GM13976 (cell line): ENCODE measurements at regions not wholly inside any gene's neighbourhood (a gene's known extent, or its start where the extent isn't known, plus 50 kb on each side); places are given as distances from the start of the nearest gene placed in this dataset.

Experiments used
- DNase-seq: peaks from one replicate; pipeline ENCODE4 v3.0.0; 2012; ENCODE audit warnings: low spot score
- in situ Hi-C: fragments of 300-500 bp; cut with MboI; formaldehyde crosslinking; loops from one replicate; pipeline ENCODE4 v1.12.0; 2022; ENCODE audit warnings: low sequenced_read_pairs, mixed read lengths, inconsistent platforms; ENCODE audit not compliant: unreplicated experiment
- TF ChIP-seq, protein P1 (sequence below): IDR thresholded peaks from 2 replicates; pipeline ENCODE4 v1.5.1; 2012; ENCODE audit warnings: borderline replicate concordance, mild to moderate bottlenecking; ENCODE audit not compliant: insufficient read depth; ENCODE audit errors: extremely low read depth, missing control alignments, control extremely low read depth

DNA sequence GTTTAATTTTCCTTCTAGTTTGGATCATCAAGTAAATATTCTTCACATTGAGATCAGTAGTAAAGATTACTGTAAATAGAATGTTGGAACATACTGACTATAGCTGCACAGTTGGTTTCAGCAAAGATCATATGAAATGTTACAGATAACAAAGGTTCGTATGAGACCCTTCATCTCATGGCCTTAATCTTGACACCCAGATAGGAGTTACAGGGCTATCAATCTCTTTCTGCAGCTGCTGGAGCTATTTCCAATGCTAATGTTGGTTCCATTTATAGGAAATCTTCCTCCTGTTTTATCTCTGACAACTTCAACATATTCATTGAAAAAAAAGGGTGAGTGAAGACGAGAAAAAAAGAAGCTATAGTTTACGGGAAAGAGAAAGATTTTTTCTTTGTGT lies 495.6 kb downstream of the JRKL start:
- DNase-seq: no peak
- TF ChIP-seq, protein P1, sequence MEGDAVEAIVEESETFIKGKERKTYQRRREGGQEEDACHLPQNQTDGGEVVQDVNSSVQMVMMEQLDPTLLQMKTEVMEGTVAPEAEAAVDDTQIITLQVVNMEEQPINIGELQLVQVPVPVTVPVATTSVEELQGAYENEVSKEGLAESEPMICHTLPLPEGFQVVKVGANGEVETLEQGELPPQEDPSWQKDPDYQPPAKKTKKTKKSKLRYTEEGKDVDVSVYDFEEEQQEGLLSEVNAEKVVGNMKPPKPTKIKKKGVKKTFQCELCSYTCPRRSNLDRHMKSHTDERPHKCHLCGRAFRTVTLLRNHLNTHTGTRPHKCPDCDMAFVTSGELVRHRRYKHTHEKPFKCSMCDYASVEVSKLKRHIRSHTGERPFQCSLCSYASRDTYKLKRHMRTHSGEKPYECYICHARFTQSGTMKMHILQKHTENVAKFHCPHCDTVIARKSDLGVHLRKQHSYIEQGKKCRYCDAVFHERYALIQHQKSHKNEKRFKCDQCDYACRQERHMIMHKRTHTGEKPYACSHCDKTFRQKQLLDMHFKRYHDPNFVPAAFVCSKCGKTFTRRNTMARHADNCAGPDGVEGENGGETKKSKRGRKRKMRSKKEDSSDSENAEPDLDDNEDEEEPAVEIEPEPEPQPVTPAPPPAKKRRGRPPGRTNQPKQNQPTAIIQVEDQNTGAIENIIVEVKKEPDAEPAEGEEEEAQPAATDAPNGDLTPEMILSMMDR: no peak
- in situ Hi-C loops: no loop called here

DNA sequence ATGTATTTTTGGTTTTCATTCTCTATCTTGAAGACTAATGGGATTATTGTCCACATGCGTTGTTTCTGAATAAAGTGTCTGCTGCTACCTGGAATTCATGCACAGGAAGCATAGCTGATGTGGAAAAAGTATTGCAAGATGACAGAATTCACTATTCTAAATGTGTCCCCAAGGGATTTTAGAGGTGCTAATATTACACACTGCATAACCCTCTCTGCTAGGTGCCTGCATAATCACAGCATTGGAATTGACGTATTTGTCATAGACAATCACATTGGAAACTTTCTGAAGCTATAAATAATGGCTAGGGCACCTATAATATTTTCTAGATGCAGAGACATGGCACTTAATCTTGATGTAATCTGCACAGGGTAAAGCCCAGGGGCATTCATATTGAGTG lies 496.1 kb downstream of the JRKL start:
- no peak for DNase-seq
- in situ Hi-C loops: no loop called here
- TF ChIP-seq, protein P1: no peak

DNA sequence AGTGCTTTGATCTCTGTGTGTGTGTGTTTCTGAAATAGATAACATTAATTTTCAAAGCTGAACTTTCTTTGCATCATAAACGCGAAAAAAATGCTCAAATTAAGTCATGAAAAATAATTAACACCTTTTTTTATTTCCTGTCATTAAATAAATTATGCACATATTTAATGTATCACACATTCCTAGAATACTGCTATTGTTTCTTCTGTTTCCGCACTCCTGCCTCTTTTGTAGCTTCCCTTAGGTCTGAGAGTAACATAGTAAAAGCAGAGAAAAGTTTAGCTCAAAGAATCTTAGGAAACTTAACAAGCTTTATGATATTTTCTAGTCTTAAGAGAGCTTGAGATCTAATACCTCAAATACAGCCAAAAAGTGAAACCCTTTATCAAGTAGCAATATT lies 504.2 kb downstream of the JRKL start:
- in situ Hi-C loops: no loop called here
- no peak for DNase-seq
- TF ChIP-seq, protein P1: no peak

DNA sequence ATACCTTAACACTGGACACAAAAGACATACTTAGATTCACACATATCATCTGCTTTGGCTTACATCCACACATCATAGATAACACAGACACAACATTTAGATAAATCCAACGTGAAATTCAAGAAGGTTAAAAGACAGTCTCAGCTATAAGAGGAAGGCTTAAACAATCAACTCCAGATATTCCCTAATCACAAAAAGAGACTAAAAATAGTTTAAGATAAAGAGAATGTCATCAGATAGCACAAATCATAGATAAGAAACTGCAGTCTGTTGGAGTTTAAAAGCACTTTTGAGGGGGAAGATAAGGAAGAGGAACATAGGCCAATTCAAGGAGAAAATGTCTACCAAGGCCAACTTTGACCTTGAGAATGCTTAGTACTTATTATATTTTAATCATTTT lies 504.8 kb downstream of the JRKL start:
- in situ Hi-C loops: no loop called here
- TF ChIP-seq, protein P1: no peak
- DNase-seq: no peak

DNA sequence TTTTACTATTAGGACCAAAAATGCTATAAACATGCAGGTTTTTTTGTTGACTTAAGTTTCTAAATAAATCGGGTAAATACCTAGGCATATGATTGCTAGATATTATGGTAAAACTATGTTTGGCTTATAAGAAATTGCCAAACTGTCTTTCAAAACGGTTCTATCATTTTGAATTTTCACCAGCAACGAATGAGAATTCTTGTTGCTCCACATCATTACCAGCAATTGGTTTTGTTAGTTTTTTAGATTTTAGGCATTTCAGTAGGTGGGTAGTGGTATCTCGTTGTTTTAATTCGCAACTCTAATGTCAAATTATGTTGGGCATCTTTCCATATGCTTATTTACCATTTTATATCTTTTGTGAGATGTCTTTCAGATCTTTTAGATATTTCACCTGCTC lies 510.2 kb downstream of the JRKL start:
- in situ Hi-C loops: no loop called here
- no peak for DNase-seq
- TF ChIP-seq, protein P1: no peak

DNA sequence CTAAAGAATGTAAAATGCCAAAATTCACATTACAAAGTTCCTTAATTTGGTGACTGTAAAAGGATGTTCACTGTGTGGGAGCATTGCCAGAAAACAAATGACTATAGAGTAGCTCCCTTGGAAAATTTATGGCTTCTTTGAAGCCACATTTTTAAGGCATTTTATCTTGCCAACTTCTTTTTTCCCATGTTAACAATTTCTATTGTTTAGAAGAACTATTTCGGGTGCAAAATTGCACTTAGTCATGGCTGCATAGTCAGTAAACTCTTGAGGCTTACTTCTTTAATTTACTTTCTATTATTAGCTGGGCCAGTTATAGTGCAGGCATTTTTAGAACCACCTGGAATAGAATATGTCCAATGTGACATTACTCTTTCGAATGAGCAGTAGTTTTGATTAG lies 515.3 kb downstream of the JRKL start:
- TF ChIP-seq, protein P1: no peak
- in situ Hi-C loops: no loop called here
- no peak for DNase-seq

DNA sequence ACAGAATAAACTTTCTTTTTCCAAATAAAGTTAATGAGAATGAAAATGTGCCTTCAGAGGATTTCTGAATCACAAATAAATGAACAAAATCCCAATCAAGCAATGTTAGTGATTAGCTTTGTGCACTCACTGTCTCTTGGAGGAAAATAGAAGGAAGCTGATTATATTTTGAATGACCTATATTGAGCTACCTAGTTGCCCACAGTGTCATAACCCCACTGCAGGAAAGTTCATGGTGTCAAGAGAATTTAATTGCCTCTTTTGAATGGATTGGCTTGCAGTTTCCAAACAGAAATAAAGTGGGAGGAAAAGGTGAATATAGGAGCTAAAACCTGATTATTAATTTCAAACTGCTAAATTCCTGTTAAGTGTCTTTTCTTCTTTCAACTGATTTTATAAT lies 515.9 kb downstream of the JRKL start:
- DNase-seq: no peak
- TF ChIP-seq, protein P1: no peak
- in situ Hi-C loops: no loop called here
